HG02840 (cell line): ENCODE measurements at regions not wholly inside any gene's neighbourhood (a gene's known extent, or its start where the extent isn't known, plus 50 kb on each side); places are given as distances from the start of the nearest gene placed in this dataset.
"Not testable (repeated sequence)": the region's sequence is repeated elsewhere in the genome, so short reads cannot be mapped to it uniquely, and the experiment has no call there.

ENCODE experiments used
- ATAC-seq: cut with Tn5 transposase; IDR thresholded peaks from one replicate; pipeline ENCODE4 v1.9.1; 2021; ENCODE audit warnings: mild to moderate bottlenecking, moderate library complexity, moderate number of reproducible peaks; ENCODE audit not compliant: unreplicated experiment, low FRiP score

DNA sequence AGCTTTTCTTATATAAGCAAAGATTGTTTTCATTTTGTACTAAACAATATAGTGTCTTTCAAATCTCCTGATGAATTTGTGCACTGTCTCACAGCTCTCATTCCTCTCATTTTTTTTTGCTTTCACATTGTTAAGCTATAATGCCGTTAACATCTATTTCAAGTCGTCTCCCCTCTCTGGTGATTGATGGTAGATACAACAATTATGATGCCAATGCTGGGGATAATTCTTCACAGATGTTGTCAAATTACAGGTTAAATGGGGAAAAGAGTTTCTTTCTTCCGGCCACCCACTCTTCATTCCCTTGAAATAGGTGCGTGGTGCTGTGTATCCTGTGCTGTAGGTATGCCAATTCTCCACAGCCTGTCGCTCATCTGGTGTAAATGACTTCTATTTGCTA is 1053.7 kb upstream of the ZEB2 start:
- ATAC-seq = no peak

- no peak for ATAC-seq
Observed at GRCh38 chr2:145572238-145572637, 1052.3 kb upstream of the ZEB2 start.

DNA sequence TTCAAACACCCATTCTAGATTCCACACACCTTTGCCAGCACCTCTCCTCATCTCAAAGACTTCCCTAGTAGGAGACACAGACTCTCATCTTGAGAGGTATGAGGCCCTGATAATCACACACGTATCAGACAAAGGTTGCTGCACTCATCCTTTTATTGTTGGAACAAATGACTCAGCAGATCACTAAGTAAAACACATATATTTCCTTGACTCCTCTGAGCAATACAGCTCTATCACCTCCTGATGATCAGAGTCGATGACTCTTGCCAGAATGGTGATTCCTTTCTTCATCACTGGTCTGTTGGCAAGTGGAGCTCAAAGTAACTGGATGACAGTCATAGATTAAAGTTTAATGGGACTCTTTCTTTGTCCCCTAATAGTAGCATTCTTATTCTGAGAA is 1049.2 kb upstream of the ZEB2 start:
- ATAC-seq = no peak

DNA sequence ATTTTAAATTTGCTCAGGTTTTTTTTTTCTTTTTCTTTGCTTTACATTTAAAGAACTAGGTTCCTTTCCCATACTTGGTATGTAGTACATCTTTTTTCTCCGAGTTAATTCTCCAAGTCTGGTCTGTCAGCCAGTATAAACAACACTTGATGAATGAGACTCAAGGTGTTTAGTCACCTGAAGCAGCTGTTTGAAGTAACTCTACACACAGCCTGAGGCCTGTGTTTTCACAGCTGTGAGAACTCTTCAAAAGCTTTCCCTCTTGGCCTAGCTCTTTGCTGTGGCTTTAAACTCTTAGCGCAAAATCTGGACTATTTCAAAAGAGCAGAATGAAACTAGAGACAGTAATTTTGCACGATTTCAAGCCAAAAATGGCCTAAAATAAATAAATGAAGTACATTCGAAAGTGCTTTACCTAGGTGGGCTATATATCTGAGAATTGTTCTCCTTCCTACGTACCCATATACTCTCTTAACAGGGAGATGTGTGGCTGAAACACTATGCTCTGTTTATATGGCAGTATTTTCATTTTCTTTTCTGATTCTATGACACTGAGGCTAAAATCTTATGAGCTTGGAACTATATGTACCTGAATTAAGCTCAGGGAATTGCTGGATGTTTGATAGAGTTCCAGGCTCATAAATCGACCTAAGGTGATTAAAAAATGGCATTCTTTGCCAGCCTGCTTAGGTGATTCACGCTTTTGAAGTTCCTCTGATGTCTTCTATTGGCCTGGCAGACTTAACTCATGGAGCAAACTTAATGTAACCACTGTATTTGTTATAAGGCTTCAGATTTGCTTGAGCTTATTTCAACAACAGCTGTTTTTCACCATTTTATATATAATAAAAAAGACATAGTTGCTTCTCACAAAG is 1044.1 kb upstream of the ZEB2 start:
- no peak for ATAC-seq

GRCh38 chr2:145561152-145561551 is 1041.2 kb upstream of the ZEB2 start:
- no peak for ATAC-seq

DNA sequence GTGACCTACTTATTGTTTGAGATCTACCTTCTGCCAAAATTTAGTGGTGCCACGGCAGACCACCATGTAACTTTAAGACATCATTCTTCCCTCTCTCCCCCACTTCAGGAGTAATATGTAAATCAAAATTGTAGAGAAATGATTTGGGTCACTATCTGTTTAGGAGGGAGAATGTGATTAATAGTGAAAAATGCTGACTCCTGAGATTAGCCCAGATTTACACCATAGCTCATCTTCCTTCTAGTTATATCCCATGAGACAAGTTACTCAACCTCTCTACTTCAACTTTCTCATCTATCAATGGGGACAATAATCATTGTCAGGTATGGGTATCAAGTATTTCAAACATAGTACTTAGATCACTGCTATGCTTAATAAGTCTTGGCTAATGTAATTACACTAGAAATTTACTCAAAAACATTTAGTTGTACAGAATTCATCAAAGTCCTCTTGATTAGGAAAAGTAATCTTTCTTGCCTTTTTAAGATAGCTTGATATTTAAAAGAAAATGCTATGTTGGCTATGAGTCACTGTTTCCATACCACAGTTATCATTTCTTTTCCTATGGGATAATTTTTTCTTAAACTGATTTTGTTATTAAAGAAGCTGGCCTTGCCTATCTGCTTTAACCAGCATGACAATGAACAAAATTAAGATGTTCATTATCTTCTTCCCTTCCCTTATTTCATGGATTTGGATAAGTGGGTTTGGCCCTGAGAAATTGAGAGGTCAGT is 1038.9 kb upstream of the ZEB2 start:
- no peak for ATAC-seq

DNA sequence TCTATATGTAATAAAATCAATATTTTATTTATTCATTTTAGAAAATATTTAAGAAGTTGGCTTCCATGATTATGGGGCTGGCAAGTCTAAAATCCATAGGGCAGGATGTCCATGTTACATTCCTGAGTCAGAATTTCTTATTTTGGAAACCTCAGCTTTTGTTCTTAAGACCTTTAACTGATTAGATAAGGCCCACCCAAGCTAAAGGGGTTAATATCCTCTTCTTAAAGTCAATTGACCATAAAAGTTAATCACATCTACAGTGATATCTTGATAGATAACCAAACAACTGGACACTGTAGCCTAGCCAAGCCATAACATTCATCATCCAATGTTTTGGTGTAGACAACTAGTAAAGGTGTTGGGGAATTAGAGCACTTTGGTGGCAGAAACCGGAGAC is 1035.4 kb upstream of the ZEB2 start:
- no peak for ATAC-seq

DNA sequence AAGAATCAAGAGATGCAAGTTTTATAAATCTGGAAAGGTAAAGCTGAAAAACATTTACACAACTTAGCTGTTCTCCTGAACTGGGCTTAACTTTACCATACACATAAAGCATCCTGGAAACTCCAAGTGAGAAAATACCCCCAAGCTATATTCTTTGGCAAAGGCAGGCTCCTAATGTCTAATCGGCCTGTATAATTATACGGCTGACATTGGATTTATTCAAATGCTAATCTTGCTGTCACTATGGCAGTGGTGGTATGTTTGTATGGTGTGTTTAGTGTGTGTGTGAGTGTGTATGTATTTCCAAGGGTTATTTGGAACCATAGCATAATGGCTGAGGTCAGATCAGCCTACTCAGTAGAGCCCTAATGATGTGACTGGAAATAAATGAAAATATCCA is 1031.8 kb upstream of the ZEB2 start:
- ATAC-seq = no peak

DNA sequence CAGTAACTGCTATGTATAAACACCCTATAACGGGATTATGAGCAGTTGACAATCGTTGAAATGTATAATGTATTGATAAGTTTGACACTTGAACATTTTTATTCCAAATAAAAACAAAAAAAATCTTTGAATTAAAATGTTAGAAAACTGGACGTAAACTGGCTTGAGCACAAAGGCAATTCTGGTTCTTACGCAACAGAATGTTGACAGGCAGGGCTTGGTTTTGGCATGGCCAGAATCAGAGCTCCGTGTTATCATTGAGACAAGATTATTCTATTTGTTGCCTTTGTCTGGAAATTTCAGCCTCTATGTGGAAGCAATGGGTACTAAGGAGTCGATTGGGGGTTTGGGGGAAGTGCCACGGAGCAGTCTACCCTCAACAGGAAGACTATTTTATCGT is 1028.6 kb upstream of the ZEB2 start:
- ATAC-seq = no peak

DNA sequence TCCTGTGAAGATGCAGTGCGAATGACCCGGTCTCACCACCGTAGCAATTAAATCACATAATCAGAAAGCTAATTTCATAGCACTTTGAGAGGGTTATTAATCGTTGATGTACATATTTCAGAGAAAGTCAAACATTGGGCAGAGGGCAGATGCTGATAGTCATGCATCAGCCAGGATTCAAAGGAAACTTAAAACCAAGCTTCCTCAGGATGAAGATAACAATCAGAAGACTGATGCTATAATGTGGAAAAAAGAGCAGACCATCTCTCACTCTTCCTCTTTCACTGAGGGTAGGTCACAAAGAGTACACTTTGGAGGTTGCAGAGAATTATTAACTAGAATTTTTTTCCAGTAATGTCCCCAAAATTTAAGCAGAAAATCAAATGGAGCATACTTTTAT is 1027.7 kb upstream of the ZEB2 start:
- no peak for ATAC-seq

- ATAC-seq = no peak
Observed at GRCh38 chr2:145546091-145546490, 1026.2 kb upstream of the ZEB2 start.

DNA sequence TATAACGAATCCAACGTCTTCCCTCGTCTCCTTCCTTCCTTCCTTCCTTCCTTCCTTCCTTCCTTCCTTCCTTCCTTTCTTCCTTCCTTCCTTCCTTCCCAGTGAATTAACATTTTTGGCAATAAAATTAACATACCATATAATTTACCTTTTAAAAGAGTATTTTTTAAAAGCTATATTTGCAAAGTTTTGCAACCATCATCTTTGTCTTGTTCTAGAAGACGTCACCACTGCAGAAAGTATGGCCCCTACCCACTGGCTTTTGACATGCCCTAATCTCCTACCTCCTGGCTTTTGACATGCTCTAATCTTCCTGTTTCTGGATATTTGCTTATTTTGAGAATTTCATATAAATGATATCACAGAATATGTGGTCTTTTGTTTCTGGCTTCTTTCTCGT is 1023.9 kb upstream of the ZEB2 start:
- ATAC-seq = no peak

- ATAC-seq = no peak
Observed at GRCh38 chr2:145543155-145543554, 1023.2 kb upstream of the ZEB2 start.

- no peak for ATAC-seq
Observed at GRCh38 chr2:145541028-145541427, 1021.1 kb upstream of the ZEB2 start.

DNA sequence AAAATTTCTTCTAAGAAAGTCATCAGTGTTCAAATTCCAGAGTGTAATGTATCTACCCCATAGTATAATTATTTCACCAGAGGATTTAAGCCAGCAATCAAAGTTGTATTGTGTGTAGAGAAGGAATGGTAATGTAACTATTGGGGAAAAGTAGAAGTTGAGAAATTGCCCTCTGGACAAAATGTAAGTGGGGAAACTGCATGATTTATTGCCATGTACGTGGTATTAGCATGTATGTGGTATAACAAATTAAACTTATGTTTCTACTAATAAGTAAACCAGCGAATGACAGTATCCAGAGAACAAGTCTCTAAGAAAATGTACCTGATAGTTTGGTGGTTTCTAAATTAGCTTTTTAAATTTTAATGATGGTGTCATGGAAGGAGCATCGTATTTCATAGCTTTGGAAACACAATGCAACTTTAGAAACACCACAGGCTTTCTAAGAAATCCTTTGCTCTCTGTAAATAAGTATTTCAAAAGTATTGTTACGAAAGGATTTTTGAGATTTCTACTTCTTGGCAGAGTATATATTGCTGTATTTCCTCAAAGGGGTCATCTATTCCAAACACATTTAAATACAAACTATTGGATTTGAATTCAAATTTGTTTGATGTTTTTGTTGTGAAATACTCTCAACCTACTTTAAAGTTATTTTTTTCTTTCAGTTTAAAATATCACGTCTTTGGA is 1018.9 kb upstream of the ZEB2 start:
- no peak for ATAC-seq

- no peak for ATAC-seq
Observed at GRCh38 chr2:145530653-145531052, 1010.7 kb upstream of the ZEB2 start.

DNA sequence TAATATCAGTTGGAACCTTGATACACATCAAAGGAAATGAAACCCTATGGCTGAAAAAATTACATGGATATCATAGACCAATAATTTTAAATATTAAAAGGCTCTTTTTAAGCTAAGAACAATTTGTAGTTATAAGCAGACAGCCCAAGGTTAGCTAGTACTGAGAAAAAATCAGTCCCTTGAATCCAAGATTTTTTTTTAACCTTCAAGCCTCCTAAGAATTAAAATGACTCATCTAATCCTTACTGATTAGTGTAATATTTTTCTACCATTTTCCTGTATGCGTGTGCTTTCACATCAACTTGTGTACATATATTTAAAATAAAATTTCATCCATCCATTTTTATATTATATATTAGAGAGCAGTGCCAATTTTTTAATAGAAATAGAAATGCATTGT is 1004.9 kb upstream of the ZEB2 start:
- ATAC-seq = no peak

DNA sequence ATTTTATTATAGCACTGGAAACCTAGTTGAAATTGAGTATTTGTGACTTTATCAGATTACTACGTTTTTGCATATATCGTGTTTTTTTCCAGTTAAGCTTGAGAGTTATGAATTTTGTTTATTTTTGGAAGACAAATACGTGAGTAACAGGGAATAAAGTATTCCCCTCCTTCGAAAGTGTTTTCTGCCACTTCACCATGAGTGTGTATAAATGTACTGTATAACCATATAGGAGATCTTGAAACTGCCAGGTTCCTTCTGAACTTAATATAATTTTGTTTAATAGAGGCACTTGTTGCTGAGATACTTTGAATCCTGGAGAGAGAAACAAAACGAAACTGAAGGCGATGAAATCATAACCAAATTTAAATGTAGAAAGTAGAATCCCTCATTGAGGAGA is 1004.4 kb upstream of the ZEB2 start:
- no peak for ATAC-seq

DNA sequence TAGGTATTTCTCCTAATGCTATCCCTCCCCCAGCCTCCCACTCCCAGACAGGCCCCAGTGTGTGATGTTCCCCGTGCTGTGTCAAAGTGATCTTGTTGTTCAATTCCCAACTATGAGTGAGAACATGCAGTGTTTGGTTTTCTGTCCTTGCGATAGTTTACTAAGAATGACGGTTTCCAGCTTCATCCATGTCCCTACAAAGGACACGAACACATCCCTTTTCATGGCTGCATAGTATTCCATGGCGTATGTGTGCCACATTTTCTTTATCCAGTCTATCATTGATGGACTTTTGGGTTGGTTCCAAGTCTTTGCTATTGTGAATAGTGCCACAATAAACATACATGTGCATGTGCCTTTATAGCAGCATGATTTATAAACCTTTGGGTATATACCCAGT is 999.3 kb upstream of the ZEB2 start:
- not testable (repeated sequence) for ATAC-seq

- no peak for ATAC-seq
Observed at GRCh38 chr2:145511946-145512345, 992.0 kb upstream of the ZEB2 start.

- no peak for ATAC-seq
Observed at GRCh38 chr2:145503511-145503910, 983.6 kb upstream of the ZEB2 start.
